RWPE1 (cell line): ENCODE measurements at regions not wholly inside any gene's neighbourhood (a gene's known extent, or its start where the extent isn't known, plus 50 kb on each side); places are given as distances from the start of the nearest gene placed in this dataset.

Experiments
- CTCF ChIA-PET: fragments of 350-600 bp; sonication (Branson Sonifier 250); formaldehyde crosslinking; extraction: SDS; loops from one replicate; lab custom pipeline; 2021; lab: Yijun Ruan, JAX
- POLR2A ChIA-PET: fragments of 400-600 bp; formaldehyde crosslinking; extraction: SDS; loops from one replicate; lab custom pipeline; 2020; ENCODE audit warnings: antibody characterized with exemption; ENCODE audit not compliant: low non-redundant PET; lab: Yijun Ruan, JAX
- DNase-seq: peaks from one replicate; pipeline ENCODE4 v3.0.0; 2012; ENCODE audit warnings: low spot score
- H3K27ac ChIP-seq: fragments of 450-650 bp; 2 replicates; pipeline ENCODE4 v1.5.1; 2017
- CTCF ChIP-seq: fragments of 450-650 bp; conservative IDR thresholded peaks from 2 replicates; pipeline ENCODE4 v1.5.1; 2017; ENCODE audit warnings: low read depth, mild to moderate bottlenecking

GRCh38 chr2:109070290-109070689 is 58.7 kb upstream of the SH3RF3 start:
- no peak for DNase-seq
- TF ChIP-seq CTCF = no peak
- POLR2A ChIA-PET = no interaction called here
- no peak overlapping the region for H3K27ac ChIP-seq
- CTCF ChIA-PET = no interaction called here

- CTCF ChIA-PET = interaction anchor here (0.7 kb wide), 1 partner anchor 138 kb away, joined by 4 read pairs; no protein-coding TSS in a partner anchor
- POLR2A ChIA-PET = no interaction called here
- DNase-seq = no peak
- no peak overlapping the region for H3K27ac ChIP-seq
- TF ChIP-seq CTCF = no peak
These were observed 59.4 kb upstream of the SH3RF3 start for GRCh38 chr2:109069331-109070194.

GRCh38 chr2:109068811-109069210 is 60.2 kb upstream of the SH3RF3 start:
- no peak for TF ChIP-seq CTCF
- H3K27ac ChIP-seq = no peak overlapping the region
- ChIA-PET POLR2A (no interaction called here), CTCF (no interaction called here)
- no peak for DNase-seq

GRCh38 chr2:109067631-109068125 is 61.3 kb upstream of the SH3RF3 start:
- POLR2A ChIA-PET = no interaction called here
- TF ChIP-seq CTCF = no peak
- H3K27ac ChIP-seq = no peak overlapping the region
- no peak for DNase-seq
- CTCF ChIA-PET = no interaction called here

- no peak for TF ChIP-seq CTCF
- no peak overlapping the region for H3K27ac ChIP-seq
- POLR2A ChIA-PET = no interaction called here
- CTCF ChIA-PET = no interaction called here
- DNase-seq = no peak
These were observed 61.9 kb upstream of the SH3RF3 start for GRCh38 chr2:109066917-109067597.

- H3K27ac ChIP-seq = no peak overlapping the region
- DNase-seq = no peak
- ChIA-PET POLR2A (no interaction called here), CTCF (no interaction called here)
- TF ChIP-seq CTCF = no peak
These were observed 62.5 kb upstream of the SH3RF3 start for GRCh38 chr2:109066501-109066900.
